ENCODE measurements at regions not wholly inside any gene's neighbourhood (a gene's known extent, or its start where the extent isn't known, plus 50 kb on each side); places are given as distances from the start of the nearest gene placed in this dataset.

- TF ChIP-seq RFX5 (IDR thresholded peaks at IDR 0.05; ENCODE audit: low read depth, low read length): no peak
- TF ChIP-seq CTCF (conservative IDR thresholded peaks at IDR 0.05; ENCODE audit: low read depth, low read length): no peak
- TF ChIP-seq CEBPB (IDR thresholded peaks at IDR 0.05; ENCODE audit: low read depth, low read length): no peak
- no peak for TF ChIP-seq CHD1 (IDR thresholded peaks at IDR 0.05; ENCODE audit: low read depth, low read length)
- no peak for TF ChIP-seq SMC3 (IDR thresholded peaks at IDR 0.05; ENCODE audit: low read depth, low read length)
- no peak for TF ChIP-seq ELK1 (IDR thresholded peaks at IDR 0.05; ENCODE audit: borderline replicate concordance, low read depth, low read length)
- TF ChIP-seq RAD21 (IDR thresholded peaks at IDR 0.05; ENCODE audit: low read length): no peak
- TF ChIP-seq BHLHE40 (IDR thresholded peaks at IDR 0.05; ENCODE audit: low read depth, low read length): no peak
- no peak for TF ChIP-seq MAFK (IDR thresholded peaks at IDR 0.05; ENCODE audit: low read depth, low read length)
- TF ChIP-seq POLR2A (IDR thresholded peaks at IDR 0.05; ENCODE audit: low read depth, low read length): no peak
- TF ChIP-seq MXI1 (IDR thresholded peaks at IDR 0.05; ENCODE audit: borderline replicate concordance, low read depth, low read length): no peak
Measured at GRCh38 chr7:153943457-153943856, 108.7 kb upstream of the DPP6 start.
